ENCODE measurements at regions not wholly inside any gene's neighbourhood (a gene's known extent, or its start where the extent isn't known, plus 50 kb on each side); places are given as distances from the start of the nearest gene placed in this dataset.

DNA sequence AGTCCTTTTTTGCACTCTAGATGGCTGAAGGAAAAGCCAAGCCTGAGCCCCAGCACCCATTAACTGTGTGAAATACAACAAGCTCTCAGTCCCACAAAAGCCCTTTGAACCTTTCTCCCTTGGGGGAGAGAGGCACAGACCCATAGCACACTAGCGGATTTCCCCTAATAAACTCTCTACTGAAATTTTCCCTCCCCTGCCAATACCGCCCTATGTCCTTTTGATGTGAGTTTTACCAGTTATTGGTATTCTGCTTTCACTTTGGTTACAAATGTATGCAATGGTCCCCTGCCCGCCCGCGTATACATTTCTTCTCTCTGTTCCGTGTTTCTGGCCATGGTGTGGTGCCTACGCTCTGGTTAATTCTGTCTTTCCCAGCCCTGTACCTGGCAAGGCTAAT is 54.0 kb upstream of the MYO16 start:
- TF ChIP-seq, protein P1, sequence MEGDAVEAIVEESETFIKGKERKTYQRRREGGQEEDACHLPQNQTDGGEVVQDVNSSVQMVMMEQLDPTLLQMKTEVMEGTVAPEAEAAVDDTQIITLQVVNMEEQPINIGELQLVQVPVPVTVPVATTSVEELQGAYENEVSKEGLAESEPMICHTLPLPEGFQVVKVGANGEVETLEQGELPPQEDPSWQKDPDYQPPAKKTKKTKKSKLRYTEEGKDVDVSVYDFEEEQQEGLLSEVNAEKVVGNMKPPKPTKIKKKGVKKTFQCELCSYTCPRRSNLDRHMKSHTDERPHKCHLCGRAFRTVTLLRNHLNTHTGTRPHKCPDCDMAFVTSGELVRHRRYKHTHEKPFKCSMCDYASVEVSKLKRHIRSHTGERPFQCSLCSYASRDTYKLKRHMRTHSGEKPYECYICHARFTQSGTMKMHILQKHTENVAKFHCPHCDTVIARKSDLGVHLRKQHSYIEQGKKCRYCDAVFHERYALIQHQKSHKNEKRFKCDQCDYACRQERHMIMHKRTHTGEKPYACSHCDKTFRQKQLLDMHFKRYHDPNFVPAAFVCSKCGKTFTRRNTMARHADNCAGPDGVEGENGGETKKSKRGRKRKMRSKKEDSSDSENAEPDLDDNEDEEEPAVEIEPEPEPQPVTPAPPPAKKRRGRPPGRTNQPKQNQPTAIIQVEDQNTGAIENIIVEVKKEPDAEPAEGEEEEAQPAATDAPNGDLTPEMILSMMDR (IDR thresholded peaks at IDR 0.05; ENCODE audit: low read depth, low read length, missing control alignments), result no peak
- DNase-seq, result no peak
- no peak overlapping the region for H3K27ac ChIP-seq
- no peaks in the 10 kb centered on the region for H3K27me3 ChIP-seq (replicated peaks)
- in situ Hi-C loops (cut with HindIII; ENCODE audit: low pct_ligation_motif_present, low sequenced_read_pairs), result no loop called here
- H3K4me3 ChIP-seq (ENCODE audit: low read depth, low read length), result no peak overlapping the region
- H3K36me3 ChIP-seq (replicated peaks), result no peaks in the 10 kb centered on the region
